ENCODE measurements at regions not wholly inside any gene's neighbourhood (a gene's known extent, or its start where the extent isn't known, plus 50 kb on each side); places are given as distances from the start of the nearest gene placed in this dataset.
A peak's percentile ranks its signal among the peaks of the same experiment; 100 is the strongest.

DNA sequence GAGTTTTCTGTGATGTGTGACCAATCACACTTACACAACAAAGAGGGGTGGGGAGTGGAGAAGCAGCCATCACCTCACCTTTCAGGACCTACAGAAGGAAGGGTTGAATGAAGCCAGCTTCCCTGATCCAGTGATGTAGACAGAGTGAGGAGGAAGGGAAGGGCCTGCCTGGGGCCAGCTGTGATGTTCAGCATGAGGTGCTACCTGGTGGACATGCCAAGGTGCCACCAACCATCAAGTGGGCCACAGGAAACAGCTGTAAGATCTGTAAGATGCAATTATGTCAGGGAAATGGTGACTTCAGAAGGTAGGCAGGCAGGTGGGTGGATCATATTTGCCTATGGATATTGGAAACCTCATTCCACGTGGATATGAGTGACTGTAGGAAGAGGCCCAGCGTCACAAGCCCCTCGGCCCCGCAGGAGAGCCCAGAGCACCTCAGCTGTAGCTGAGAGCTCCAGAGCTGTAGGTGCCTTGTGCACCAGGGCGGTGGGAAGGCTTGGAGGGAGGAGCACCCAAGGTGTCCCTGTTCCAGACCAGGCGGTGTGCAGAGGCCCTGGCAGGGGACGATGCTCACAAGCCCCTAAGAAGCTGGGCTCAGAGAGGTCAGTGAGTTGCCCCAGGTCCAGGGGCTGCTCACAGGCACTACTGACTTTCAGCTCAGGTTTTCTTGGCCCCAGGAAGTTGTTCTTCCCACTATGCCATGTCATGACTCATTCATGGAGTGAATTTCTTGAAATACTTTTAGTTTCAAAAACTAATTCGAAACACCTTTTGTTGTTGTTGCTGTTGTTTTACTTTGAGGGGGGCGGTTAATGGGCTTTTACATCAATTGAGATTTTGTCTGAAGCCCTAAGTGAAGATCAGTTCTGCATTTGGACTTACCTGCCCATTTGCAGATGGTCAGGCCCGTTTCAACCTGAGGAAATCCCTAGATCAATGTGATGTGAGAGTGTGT is 94.2 kb upstream of the ALDH1A3 start:
- no peak for DNase-seq

DNA sequence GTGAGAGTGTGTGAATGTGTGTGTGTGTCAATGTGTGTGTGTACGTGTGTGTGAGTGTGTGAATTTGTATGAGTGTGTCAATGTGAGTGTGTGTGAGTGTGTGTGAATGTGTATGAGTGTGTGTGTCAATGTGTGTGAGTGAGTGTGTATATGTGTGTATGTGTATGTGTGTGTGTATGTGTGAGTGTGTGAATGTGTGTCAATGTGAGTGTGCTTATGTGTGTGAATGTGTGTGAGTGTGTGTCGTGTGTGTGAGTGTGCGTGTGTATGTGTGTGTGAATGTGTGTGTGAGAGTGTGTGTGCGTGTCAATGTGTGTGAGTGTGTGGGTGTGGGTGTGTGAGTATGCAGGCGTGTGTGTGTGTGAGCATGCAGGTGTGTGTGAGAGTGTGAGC is 93.5 kb upstream of the ALDH1A3 start:
- no peak for DNase-seq

DNA sequence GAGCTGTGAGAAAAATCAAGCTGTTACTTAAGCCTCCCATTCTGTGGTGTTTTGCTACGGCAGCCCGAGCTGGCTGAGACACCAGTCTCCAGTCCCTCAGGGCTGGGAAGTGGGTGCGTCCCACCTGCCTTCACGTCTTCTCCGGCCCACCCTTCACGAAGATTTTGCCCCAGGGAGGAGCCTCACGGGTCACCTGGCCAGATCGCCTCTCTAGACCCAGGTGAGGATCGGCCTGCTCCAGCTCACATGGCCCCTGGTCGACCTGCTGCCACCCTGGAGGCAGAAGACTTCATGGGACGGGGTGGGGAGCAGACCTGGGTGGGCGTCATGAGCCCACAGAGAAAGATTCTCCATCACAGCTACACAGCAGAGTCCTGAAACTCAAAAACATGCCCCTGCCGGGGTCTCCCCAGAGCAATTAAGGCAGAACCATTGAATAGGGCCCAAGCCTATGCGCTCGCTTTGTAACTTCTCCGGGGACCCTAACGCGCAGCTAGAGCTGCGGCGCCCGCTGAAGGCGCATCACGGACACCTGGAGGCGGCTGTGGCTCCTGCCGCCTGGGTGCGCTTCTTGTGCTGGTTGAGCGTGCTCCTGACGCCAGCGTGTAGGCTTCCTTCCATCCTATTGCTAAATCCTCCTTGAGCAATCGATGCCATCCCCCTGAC is 92.6 kb upstream of the ALDH1A3 start:
- no peak for DNase-seq

DNA sequence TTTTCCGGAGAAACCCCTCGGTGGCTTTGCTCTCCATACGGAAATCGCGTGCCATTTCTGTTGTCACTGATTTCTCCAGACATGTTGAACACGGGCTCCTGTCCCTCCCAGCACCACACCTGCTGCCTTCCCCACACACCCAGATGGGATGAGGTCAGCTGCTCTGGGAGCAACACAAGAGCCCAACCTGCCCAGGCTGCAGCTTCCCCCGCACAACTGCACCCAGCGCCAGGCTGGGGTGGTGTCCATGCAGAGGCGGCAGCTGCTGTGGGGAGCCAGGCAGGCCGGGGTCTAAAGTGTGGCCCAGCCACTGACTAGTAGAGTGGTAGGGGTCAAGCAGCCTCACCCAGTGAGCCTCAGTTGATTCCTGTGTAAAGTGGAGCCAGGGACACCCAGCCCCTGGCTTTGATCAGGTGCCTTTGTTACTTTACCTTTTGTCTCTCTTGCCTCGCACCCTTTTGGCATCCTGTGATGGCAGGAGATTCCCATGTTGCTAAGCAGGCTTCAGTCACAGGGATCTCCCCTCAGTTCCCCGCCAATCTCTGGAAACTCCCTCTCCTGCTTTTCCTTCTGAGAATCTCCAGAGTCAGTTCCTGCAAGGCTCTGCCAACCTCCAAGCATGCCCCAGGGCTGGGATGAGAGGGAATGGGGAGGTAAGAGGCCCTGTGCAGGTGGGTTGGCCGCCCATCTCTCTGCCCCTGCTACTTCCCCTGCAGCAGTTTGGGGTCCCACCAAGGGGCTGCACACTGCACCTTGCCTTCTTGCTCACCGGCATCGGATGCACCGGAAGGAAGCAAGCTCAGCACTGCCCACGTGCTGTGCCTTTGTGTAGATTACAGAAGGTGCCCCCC is 91.8 kb upstream of the ALDH1A3 start:
- DNase-seq = no peak

DNA sequence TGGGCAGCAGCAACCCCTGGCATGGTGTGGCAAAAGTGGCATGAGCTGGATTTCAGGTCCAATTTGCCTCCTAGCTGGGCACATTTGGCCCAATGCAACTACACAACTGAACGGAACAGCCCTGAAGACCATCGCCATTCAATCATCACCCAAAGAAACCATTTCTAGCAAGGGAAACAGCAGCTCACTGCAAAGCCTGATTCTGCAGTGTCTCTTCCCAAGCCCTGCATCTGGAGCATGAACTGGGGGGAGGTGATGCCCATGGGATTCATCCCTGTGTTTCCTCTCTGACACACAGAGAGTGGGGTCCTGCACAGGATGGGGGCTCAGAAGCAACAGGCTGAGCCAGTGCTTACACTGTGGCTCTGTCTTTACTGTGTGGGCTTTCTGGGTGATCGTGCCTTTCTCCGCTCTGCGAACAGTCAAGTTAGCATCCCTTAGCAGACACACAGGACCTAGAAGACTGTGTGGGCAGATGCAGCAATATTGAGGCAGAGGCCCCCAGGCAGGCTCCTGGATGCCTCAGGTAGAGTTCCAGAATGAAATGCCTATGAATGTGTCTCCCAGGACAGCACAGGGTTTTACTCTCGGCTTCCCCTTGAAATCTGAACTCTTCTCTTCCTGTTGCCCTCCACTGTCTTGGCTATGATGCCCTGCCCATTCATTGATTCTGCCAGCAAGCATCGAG is 91.1 kb upstream of the ALDH1A3 start:
- no peak for DNase-seq

DNA sequence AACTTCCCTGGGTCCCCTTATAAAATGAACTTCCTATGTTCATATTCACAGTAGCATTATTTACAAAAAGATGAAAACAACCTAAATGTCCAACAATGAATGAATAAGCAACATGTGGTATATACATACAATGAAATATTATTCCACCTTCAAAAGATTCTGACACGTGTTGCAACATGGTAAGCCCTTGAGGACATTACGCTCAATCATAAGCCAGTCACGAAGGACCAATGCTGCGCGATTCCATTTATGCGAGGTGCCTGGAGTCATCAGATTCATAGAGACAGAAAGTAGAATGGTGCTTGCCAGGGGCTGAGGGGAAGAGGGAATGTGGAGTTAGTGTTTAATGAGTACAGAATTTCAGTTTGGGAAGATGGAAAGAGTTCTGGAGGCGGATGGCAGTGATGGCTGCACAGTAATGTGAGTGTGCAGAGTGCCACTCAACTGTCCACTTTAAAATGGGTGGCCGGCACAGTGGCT is 88.8 kb upstream of the ALDH1A3 start:
- DNase-seq = no peak

DNA sequence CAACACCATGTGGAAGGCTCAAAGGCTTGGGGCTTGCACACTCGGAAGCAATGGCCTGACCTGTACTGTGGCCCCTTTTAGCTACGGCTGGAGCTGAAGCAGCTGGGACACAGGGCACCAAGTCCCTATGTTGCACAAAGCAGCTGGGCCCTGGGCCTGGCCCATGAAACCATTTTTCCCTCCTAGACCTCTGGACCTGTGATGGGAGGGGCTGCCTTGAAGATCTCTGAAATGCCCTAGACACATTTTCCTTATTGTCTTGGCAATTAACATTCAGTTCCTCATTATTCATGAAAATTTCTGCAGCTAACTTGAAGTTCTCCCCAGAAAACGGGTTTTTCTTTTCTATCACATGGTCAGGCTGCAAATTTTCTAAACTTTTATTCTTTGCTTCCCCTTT is 85.6 kb upstream of the ALDH1A3 start:
- no peak for DNase-seq

DNA sequence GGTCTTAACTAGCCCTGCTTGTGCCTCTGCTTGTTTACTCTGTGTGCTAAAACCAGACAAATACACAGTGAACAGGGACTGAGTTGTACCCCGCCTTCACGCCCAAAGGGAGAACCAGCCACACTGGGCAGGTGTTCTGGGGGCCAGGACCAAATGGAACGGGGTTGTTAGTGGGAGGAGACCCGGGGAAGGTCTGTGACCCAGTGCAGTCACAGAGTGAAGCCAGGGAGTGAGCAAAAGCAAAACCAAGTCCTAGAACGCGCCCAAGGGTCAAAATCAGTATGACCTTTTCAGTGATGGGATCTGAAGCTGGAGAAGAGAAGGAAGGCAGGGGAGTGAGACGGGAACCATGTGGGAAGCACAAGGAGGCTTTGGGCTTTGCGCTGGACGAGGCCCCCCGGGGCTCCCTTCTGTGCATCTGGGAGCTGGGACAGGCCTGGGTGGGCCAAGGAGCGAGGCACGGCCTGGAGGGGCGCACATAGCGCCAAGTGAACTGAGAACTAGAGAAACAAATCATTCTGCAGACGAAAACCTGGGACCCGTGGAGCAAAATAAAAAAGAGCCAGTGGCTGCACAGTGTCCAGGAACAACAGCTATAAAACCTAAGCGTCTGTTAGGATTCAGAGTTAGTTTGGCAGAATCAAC is 78.3 kb upstream of the ALDH1A3 start:
- DNase-seq = no peak

DNA sequence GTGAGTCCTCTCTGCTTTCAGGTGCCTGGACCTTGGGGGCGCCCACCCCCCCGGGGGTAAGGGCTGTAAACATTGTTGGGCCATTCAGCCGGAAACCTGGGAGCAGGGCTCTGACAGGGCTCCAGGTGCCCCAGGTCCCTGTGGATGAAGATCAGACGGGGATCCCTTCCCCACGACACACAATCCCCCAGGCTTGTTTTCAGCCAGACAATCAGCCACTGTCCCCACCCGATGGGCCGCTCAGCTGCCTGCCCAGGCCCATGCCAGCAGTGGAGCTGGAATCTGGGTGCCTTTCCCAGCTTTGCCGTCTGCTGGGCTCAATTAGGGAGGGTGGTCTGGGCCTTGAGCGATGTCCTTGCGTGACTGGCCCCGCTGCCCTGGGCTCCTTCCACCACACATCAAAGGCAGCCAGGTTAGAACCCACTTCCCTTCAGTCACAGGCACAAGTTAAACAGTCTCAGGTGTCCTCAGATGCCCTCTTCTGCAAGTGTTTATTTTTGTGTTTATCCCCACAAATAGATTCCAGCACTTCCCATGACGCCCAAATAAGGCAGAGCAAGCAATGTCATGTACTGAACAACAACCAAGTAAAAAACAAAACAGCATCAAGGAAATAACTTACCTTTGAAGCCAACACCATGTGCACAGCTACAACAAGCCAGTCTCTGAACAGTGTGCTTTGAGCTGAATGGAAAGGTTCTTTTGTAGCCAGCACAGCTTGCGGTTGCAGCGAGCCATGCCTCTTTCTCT is 77.0 kb upstream of the ALDH1A3 start:
- no peak for DNase-seq

DNA sequence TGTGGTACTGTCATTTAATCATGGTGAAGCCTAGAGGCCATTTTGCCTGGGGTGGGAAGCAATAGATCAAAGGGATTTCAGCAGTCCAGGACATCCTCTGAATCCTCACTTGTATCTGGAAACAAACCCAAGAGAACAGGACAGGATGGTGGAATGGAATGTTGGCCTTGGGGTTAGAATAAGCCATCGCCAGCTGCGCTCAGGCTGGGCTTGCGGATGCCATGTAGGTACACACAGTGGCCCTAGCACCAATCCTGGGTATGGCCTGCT is 76.5 kb upstream of the ALDH1A3 start:
- no peak for DNase-seq

DNA sequence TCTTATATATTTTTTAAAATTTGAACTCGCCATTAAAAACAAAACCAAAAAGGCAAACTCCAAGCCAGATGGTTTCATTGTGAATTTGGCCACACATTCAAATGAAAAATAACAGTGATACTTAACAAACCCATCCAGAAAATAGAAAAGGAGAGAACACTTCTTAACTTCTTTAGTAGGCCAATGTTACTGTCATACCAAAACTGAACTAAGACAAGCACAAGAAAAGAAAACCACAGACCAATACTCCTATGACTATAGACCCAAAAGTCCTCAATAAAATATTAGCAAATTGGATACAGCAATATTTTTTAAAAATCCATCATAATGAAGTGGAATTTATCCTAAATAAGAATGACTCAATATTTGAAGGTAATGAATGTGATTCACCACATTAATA is 73.5 kb upstream of the ALDH1A3 start:
- DNase-seq = no peak

DNA sequence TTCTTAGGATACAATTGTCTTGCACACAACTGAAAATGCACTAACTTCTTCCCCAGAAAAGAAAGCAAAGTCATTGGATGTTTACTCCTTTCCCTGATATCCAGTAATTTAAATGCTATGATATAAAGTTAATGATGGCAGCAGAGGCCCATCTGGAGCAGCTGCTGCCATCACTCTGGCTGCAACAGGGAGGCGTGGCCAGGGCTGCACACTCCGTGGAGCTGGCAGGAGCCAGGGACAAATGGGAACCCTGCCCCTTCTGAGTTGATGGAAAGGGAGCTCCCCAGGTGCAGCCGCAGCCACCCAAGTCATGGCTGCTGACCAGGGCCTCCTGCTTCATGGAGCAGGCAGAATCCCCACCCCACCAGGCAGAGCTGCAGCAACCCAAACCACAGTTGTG is 72.6 kb upstream of the ALDH1A3 start:
- DNase-seq = no peak

DNA sequence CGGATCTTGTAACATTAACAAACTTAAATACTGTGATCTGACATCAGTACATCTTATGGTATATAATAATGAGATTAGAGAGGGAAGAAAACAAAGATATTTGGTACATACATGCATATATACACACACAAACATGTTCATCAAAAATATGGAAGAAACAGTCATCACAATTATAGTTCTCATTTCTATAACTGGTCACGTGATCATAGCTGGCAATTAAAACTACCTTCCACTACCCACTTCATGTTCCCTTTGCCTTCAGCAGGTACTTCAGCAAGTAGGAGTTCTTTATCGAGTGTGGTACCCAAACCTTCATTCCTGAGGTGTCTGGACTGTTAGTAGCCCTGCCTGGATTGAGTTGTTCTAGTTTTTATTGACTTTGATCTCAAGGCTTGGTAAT is 70.9 kb upstream of the ALDH1A3 start:
- DNase-seq = no peak

DNA sequence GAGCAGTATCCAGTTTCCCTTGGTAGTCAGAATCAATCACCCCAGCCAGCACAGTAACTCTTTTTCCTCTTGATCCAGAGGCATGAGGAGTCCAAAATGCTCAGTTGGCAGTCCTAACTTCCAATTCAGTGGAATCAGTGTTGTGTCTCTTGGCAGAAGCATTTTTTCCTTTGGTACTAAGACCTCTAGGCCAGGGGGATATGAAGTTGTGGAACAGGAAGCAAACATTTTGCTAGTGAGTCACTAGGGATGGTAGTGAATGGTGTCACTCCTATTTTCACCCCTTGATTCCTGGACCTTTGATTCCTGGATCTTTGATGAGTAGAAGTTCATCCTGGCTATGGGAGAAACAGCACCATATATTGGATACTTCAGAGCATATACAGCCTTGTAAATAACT is 70.5 kb upstream of the ALDH1A3 start:
- no peak for DNase-seq

DNA sequence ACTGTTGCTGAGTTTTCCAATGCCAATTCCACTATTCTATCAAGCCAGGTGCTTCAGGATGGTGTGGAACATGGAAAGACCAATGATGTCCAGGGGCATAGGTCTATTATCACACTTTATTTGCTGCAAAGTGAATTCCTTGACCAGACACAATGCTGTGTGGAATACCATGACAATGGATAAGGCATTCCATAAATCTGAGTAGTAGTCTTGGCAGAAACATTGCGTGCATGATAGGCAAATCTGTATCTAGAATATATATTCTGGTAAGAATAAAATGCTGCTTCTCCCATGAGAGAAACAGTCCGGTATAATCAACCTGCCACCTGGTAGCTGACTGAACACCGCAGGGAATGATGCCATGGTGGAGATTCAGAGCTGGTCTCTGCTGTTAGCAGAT is 70.0 kb upstream of the ALDH1A3 start:
- DNase-seq = no peak

DNA sequence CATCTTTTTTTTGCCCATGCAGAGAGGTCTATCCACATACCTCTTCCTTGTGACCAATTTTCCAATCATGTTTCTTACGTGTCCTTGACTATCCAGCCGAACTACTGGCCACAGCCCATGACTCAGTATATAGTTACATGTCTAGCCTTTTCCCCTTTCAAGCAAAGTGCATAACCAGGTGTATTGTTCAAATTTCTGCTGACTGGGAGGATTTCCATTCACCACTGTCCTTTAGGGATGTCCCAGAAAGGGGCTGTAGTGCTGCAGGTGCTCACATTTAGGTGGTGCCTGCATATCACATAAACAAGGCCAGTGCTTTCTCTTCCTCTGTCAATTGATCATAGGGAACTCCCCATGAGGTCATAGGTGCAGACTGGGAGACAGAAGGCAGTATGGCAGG is 69.4 kb upstream of the ALDH1A3 start:
- DNase-seq = no peak

DNA sequence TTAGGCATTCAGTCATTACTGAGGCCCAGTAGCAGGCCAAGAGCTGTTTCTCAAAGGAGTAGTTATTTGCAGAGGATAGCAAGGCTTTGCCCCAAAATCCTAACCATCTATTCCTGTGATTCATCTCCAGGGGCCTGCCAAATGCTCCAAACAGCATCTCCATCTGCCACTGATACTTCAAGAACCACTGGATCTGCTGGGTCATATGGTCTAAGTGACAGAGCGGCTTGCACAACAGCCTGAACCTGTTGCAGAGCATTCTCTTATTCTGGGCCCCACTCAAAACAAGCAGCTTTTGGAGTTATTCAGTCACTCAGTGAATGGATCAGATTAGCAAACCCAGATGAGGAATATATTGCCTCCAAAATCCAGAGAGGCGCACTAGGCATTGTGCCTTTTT is 68.8 kb upstream of the ALDH1A3 start:
- no peak for DNase-seq

DNA sequence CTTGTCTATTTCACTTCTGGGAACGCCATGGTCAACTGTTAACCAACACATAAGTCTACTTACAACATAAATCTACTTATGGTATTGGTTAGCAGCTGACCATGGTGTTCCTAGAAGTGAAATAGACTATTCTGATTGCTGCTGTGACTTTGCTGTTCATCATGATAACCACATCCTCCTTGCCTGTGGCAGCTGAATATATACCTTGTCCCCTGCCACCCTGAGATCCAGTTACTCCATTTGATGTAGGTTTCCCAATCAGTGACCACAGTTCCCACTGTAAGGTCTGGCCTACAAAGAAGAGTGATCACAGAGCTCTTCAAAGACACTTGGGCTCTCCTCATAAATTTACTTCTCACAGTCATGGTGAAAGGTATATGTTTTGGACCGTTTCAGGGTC is 66.8 kb upstream of the ALDH1A3 start:
- no peak for DNase-seq

DNA sequence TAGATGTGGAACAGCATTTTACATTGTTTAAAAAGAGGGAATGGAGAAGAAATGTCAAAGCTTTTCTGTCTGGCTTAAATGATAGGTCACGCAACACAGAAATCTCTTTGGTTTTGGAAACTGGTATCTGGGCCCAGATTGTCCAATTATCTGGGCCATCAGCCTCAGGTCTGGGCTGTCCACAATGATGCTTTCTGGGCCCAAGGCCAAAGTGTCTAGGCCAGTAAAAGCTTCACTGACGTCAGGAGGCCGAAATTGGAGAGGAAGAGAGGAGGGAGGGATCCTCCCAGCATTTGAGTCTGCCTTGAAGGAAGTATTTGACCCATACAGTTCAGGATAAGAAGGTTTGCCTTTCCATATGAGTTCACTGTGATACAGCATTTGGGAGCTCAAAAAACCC is 60.7 kb upstream of the ALDH1A3 start:
- no peak for DNase-seq

DNA sequence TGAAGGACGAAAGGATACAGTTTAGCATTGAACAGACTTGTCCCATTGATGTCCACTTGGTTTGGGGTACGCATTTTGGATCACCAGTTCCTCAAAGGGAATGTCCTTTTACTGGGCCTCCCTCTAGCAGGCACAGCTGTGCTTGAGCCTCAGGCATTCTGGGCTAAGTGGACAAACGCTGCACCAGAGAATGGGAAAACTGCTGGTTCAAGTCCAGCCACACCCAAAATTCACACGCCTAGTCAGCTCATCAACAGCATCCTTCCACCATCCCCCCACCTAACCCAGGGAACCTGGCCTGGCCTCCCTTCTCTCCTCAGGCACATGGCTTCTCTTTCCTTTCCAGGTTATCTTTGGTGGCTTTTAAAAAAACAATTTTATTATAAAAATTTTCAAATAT is 59.1 kb upstream of the ALDH1A3 start:
- DNase-seq = no peak

DNA sequence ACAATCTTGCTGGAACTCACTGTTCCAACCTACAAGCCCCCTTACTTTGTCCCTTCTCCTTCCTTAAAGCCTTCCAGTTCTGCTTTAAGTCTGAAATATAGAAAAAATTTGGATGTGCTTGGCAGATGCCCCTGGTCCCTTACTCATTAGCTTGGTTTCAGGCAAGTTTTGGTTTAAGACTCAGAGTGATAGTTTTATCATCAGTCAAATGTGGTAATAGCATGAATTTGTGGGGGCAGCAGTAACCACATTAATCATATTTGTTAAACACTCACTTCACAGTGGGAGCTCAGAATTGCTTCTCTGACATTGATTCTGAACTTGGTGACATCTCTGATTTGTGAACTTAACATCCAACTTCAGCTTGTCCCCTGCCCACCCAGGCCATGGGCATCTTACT is 58.3 kb upstream of the ALDH1A3 start:
- DNase-seq = peak; percentile 34

DNA sequence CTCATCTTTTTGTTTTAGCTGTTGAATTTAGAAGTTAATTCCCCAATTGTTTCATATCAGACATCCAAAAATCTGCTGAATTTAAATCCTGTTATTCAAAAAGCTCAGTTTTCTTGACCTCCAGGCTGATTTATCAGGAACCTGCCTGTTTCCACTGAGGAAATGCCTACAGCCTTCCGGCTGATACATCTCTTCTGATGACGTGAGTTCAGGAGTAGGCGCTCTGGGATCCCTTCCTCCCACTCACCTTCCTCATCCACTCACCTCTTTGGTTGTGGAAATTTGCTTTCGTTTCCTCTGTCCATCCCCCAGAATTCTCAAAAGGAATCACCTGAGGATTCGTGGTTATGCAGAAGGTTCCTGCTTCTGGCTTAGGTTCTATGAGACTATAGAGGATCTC is 55.4 kb upstream of the ALDH1A3 start:
- DNase-seq = no peak

All from activated CD4-positive, alpha-beta T cell treated with anti-CD3 and anti-CD28 coated beads, Interleukin-2, Interleukin-6, amounts not matched to agents 100 ng/mL and 50 ng/mL, durations not matched to agents 16 hours and 8 hours (primary cell).